GM10248 (cell line): ENCODE measurements at regions not wholly inside any gene's neighbourhood (a gene's known extent, or its start where the extent isn't known, plus 50 kb on each side); places are given as distances from the start of the nearest gene placed in this dataset.

Experiments used
- CTCF ChIA-PET: fragments of 300-600 bp; sonication (Branson Sonifier 250); formaldehyde crosslinking; extraction: SDS; loops from one replicate; lab custom pipeline; 2021; ENCODE audit warnings: antibody characterized with exemption; lab: Yijun Ruan, JAX
- POLR2A ChIA-PET: fragments of 350-650 bp; sonication (Branson Sonifier 250); formaldehyde crosslinking; extraction: SDS; loops from one replicate; lab custom pipeline; 2020; ENCODE audit warnings: antibody characterized with exemption; lab: Yijun Ruan, JAX
- DNase-seq: peaks from one replicate; pipeline ENCODE4 v3.0.0; 2012; ENCODE audit errors: extremely low spot score
- CTCF ChIP-seq: IDR thresholded peaks from 2 replicates; pipeline ENCODE4 v1.5.1; 2012; ENCODE audit warnings: mild to moderate bottlenecking, low read depth; ENCODE audit errors: extremely low read depth, missing control alignments, control extremely low read depth

- POLR2A ChIA-PET: no interaction called here
- CTCF ChIA-PET: interaction anchor here (0.9 to 2.3 kb wide), 6 partner anchors 31 to 96 kb away, joined by 3 to 15 read pairs (median 4); no protein-coding TSS in a partner anchor
These were observed 194.4 kb upstream of the ANK2 start for GRCh38 chr4:112855058-112855457.

DNA sequence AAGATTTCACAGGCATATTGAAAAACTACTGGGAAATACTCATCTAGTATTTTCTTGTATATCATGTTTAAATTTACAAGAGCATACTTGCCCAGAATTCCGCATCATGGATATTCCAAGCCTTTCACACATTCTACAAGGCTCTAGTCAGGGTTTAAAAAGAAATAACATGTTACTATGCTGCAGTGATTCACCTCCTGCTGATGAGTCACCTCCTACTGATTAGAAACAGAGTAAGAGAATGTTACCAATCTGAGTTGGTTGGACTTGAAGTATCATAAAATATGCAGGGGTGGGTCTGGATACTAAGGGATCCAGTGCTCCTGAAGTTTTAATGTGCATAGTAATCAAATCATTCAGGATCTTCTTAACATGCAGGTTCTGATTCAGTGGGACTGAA, 192.0 kb upstream of the ANK2 start:
- ChIA-PET CTCF (no interaction called here), POLR2A (no interaction called here)
- DNase-seq: no peak
- TF ChIP-seq CTCF: no peak

More at GRCh38 chr4:112855058-112855457, 194.4 kb upstream of the ANK2 start:
- DNase-seq: no peak
- TF ChIP-seq CTCF: no peak

GRCh38 chr4:112858751-112859150, 190.7 kb upstream of the ANK2 start:
- POLR2A ChIA-PET: no interaction called here
- CTCF ChIA-PET: interaction anchor here (1.1 to 1.5 kb wide), 3 partner anchors 16 to 99 kb away, joined by 3 read pairs; no protein-coding TSS in a partner anchor
- TF ChIP-seq CTCF: no peak

DNA sequence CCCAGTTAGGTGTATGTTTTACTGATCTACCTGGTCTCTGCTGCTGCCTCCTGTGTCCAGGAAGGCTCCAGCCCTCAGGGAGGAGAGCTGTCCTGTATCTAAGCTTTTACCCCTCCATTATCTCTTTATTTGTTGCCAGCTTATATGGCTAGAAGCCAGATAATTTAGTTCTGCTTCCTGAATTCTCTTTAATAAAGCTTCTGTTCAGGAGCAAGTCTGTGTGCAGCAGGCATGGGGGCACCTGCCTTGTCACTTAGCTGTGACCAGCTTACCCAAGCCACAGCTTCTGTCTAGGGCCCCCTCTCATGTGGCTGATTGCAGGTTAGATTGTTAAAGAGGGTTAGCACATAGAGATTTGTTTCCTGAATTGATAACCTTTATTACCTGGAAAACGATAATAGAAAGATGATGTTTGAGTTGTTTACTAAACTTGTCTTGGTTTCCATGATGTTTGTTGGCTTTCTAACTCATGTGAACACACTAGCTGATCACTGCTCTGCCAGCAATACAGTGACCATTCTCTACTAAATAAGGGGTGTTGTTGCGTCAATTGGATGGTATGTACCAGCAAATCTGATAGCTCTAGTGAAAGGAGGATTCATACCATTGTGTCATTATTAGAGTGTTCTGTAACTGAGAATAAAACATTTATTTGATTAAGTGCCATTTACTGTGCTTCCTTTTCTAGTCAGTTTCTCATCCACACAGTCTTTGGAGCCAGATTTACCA, 189.8 kb upstream of the ANK2 start:
- TF ChIP-seq CTCF: no peak
- POLR2A ChIA-PET: no interaction called here
- DNase-seq: no peak
- CTCF ChIA-PET: interaction anchor here (1.1 to 1.5 kb wide), 5 partner anchors 15 to 100 kb away, joined by 3 to 4 read pairs (median 3); no protein-coding TSS in a partner anchor

More at GRCh38 chr4:112858751-112859150, 190.7 kb upstream of the ANK2 start:
- no peak for DNase-seq

- ChIA-PET POLR2A (no interaction called here), CTCF (interaction anchor here (1.2 to 1.4 kb wide), 3 partner anchors 17 to 99 kb away, joined by 3 to 5 read pairs (median 3); no protein-coding TSS in a partner anchor)
- TF ChIP-seq CTCF: no peak
- DNase-seq: no peak
These were observed 188.4 kb upstream of the ANK2 start for GRCh38 chr4:112860830-112861690.

GRCh38 chr4:112861691-112862674, 187.5 kb upstream of the ANK2 start:
- TF ChIP-seq CTCF: no peak
- CTCF ChIA-PET: interaction anchor here (0.8 to 1.4 kb wide), 3 partner anchors 16 to 77 kb away, joined by 3 to 5 read pairs (median 4); no protein-coding TSS in a partner anchor
- POLR2A ChIA-PET: no interaction called here
- no peak for DNase-seq
